Panc1 (cell line): ENCODE measurements at regions not wholly inside any gene's neighbourhood (a gene's known extent, or its start where the extent isn't known, plus 50 kb on each side); places are given as distances from the start of the nearest gene placed in this dataset.

ENCODE experiments used
- ATAC-seq: fragments of 200-7000 bp; cut with Tn5 transposase; 2 replicates; pipeline ENCODE4 v1.9.1; 2020; ENCODE audit warnings: mild to moderate bottlenecking, moderate library complexity
- BruUV-seq: library from RNA; stranded (reverse); fragments of 400-500 nt; replicated peaks from 2 replicates; lab custom pipeline; 2021; lab: Mats Ljungman, UMichigan
- CTCF ChIA-PET: fragments of 300-600 bp; sonication (Branson Sonifier 250); formaldehyde crosslinking; loops from one replicate; lab custom pipeline; 2022; ENCODE audit warnings: antibody characterized with exemption; lab: Charles Lee
- POLR2A ChIA-PET: fragments of 300-600 bp; sonication (Branson Sonifier 250); formaldehyde crosslinking; loops from one replicate; lab custom pipeline; 2022; ENCODE audit warnings: antibody characterized with exemption; lab: Charles Lee
- DNase-seq: peaks from one replicate; pipeline ENCODE4 v3.0.0-alpha.2; 2010; ENCODE audit warnings: low read depth, low spot score
- H3K27ac ChIP-seq: 2 replicates; pipeline ENCODE4 v1.5.1; 2011; ENCODE audit warnings: mild to moderate bottlenecking, low read length, inconsistent platforms
- H3K27me3 ChIP-seq: fragments of 200-500 bp; sonication (Bioruptor generic); 2 replicates; pipeline ENCODE4 v1.6.0; 2014; ENCODE audit warnings: low read length, inconsistent platforms; ENCODE audit not compliant: control insufficient read depth, insufficient read depth
- H3K36me3 ChIP-seq: fragments of 200-500 bp; sonication (Bioruptor generic); 2 replicates; pipeline ENCODE4 v1.5.1; 2014; ENCODE audit warnings: inconsistent platforms, mild to moderate bottlenecking, low read length, moderate library complexity; ENCODE audit not compliant: control insufficient read depth, insufficient read depth
- H3K4me1 ChIP-seq: 2 replicates; pipeline ENCODE4 v1.5.1; 2011; ENCODE audit warnings: inconsistent platforms, mild to moderate bottlenecking, low read length, moderate library complexity; ENCODE audit not compliant: control insufficient read depth, insufficient read depth
- H3K4me3 ChIP-seq, 2 experiments: 2 replicates each; pipeline ENCODE4 v1.5.1; 2011 to 2012; ENCODE audit warnings: low read depth in 2 of 2, low read length in 2 of 2, mild to moderate bottlenecking in 2 of 2, inconsistent platforms in 1 of 2, moderate library complexity in 1 of 2
- H3K9me3 ChIP-seq: fragments of 200-500 bp; sonication (Bioruptor generic); 2 replicates; pipeline ENCODE4 v1.5.1; 2014; ENCODE audit warnings: low read depth, mild to moderate bottlenecking, inconsistent platforms, low read length, moderate library complexity; ENCODE audit not compliant: control insufficient read depth, insufficient read depth
- POLR2AphosphoS5 ChIP-seq: IDR thresholded peaks from 2 replicates; pipeline ENCODE4 v1.6.1; 2012; ENCODE audit warnings: mild to moderate bottlenecking, low read depth, low read length, moderate library complexity
- SIN3A ChIP-seq: IDR thresholded peaks from 2 replicates; pipeline ENCODE4 v1.6.1; 2012; ENCODE audit warnings: low read depth, mild to moderate bottlenecking, low read length, moderate library complexity, borderline replicate concordance; ENCODE audit not compliant: insufficient read depth
- TCF7L2 ChIP-seq: IDR thresholded peaks from 2 replicates; pipeline ENCODE4 v1.6.1; 2011; ENCODE audit warnings: mild to moderate bottlenecking, low read depth, low read length, inconsistent platforms
- in situ Hi-C: cut with HindIII; loops from 2 replicates; pipeline ENCODE4 v1.10.0; 2016; ENCODE audit warnings: low sequenced_read_pairs, low pct_unique_long_range_greater_than_20kb
- intact Hi-C: fragments of 100-400 bp; cut with micrococcal nuclease; formaldehyde crosslinking; loops from one replicate; pipeline ENCODE4 v1.10.0; 2022; ENCODE audit not compliant: unreplicated experiment
- TF ChIP-seq, protein P1 (sequence below): fragments of 450-650 bp; IDR thresholded peaks from 2 replicates; pipeline ENCODE4 v1.5.1; 2017; ENCODE audit warnings: mild to moderate bottlenecking
- TF ChIP-seq, protein P2 (sequence below), 2 experiments: IDR thresholded peaks; 2 replicates each; pipeline ENCODE4 v1.6.1; 2011 to 2012; ENCODE audit warnings: low read depth in 2 of 2, control low read depth in 1 of 2, low read length in 1 of 2, mild to moderate bottlenecking in 1 of 2, moderate library complexity in 1 of 2; ENCODE audit not compliant: insufficient read depth in 1 of 2

DNA sequence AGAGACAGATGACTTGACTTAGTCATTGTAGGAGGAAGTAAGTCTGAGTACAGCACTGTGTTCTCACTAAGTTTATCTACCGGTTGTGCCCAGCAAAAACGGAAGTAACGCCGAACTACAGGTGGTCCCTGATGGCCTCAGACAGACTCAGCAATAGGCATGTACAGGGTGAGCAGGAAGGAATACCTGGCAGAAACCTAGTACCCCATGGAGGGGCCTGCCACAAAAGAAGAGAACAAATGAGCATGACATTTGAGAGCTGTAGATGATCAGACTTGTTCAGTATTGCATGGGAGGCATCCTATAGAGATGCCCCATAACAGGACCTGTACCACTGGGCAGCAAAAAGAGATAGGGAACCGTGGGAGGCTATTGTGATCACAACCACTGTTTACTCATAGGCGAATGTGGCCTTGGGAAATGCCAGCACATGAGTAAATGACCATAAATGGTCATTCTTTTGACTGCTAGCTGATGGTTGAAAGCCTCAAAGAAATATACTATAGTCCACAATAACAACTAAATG, 106.4 kb upstream of the TAB2 start:
- Histone ChIP-seq H3K4me3 (no peak overlapping the region), H3K9me3 (no peaks in the 10 kb centered on the region), H3K4me1 (no peaks in the 10 kb centered on the region), H3K27me3 (no peaks in the 10 kb centered on the region; the same call in 1 of the 2 replicates), H3K27ac (no peak overlapping the region), H3K36me3 (no peaks in the 10 kb centered on the region)
- intact Hi-C loops = no loop called here
- BruUV-seq = no TSS peak
- TF ChIP-seq SIN3A (no peak), TCF7L2 (no peak), POLR2AphosphoS5 (no peak)
- TF ChIP-seq, protein P1, sequence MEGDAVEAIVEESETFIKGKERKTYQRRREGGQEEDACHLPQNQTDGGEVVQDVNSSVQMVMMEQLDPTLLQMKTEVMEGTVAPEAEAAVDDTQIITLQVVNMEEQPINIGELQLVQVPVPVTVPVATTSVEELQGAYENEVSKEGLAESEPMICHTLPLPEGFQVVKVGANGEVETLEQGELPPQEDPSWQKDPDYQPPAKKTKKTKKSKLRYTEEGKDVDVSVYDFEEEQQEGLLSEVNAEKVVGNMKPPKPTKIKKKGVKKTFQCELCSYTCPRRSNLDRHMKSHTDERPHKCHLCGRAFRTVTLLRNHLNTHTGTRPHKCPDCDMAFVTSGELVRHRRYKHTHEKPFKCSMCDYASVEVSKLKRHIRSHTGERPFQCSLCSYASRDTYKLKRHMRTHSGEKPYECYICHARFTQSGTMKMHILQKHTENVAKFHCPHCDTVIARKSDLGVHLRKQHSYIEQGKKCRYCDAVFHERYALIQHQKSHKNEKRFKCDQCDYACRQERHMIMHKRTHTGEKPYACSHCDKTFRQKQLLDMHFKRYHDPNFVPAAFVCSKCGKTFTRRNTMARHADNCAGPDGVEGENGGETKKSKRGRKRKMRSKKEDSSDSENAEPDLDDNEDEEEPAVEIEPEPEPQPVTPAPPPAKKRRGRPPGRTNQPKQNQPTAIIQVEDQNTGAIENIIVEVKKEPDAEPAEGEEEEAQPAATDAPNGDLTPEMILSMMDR = no peak
- TF ChIP-seq, protein P2, sequence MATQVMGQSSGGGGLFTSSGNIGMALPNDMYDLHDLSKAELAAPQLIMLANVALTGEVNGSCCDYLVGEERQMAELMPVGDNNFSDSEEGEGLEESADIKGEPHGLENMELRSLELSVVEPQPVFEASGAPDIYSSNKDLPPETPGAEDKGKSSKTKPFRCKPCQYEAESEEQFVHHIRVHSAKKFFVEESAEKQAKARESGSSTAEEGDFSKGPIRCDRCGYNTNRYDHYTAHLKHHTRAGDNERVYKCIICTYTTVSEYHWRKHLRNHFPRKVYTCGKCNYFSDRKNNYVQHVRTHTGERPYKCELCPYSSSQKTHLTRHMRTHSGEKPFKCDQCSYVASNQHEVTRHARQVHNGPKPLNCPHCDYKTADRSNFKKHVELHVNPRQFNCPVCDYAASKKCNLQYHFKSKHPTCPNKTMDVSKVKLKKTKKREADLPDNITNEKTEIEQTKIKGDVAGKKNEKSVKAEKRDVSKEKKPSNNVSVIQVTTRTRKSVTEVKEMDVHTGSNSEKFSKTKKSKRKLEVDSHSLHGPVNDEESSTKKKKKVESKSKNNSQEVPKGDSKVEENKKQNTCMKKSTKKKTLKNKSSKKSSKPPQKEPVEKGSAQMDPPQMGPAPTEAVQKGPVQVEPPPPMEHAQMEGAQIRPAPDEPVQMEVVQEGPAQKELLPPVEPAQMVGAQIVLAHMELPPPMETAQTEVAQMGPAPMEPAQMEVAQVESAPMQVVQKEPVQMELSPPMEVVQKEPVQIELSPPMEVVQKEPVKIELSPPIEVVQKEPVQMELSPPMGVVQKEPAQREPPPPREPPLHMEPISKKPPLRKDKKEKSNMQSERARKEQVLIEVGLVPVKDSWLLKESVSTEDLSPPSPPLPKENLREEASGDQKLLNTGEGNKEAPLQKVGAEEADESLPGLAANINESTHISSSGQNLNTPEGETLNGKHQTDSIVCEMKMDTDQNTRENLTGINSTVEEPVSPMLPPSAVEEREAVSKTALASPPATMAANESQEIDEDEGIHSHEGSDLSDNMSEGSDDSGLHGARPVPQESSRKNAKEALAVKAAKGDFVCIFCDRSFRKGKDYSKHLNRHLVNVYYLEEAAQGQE (IDR thresholded peaks at IDR 0.05; ENCODE audit: insufficient read depth in 1 of 2, low read depth in 2 of 2, low read length in 1 of 2) = no peak
- in situ Hi-C loops = no loop called here
- no peak for DNase-seq
- ChIA-PET POLR2A (no interaction called here), CTCF (no interaction called here)
- ATAC-seq = no peak

DNA sequence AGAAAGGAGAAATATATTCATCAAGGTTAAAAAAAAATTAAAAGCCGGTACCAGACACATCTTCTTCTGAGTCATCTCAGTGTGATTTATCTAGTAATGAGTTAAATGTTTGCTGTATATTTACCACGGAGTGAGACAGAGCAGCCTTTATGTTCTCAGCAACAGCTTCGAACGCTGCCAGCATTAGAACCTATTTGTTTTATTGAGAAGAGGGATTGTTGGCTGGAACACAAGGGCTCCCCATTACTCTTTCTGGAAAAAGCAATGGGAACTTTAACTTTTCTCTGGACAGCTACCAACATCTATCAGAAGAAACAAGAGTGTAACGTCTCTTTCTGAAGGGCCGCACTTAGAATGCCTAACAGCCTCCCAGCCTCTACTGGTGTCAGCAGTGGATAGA, 105.3 kb upstream of the TAB2 start:
- H3K4me1 ChIP-seq = no peaks in the 10 kb centered on the region
- ATAC-seq (no peak), DNase-seq (no peak)
- intact Hi-C loops = no loop called here
- no peak for TF ChIP-seq POLR2AphosphoS5
- no peak for TF ChIP-seq SIN3A
- TF ChIP-seq, protein P2 (IDR thresholded peaks at IDR 0.05; ENCODE audit: insufficient read depth in 1 of 2, low read depth in 2 of 2, low read length in 1 of 2) = no peak
- no peak for TF ChIP-seq TCF7L2
- TF ChIP-seq, protein P1 = no peak
- POLR2A ChIA-PET = no interaction called here
- CTCF ChIA-PET = no interaction called here
- H3K9me3 ChIP-seq = no peaks in the 10 kb centered on the region
- H3K27me3 ChIP-seq = no peaks in the 10 kb centered on the region
- no peaks in the 10 kb centered on the region for H3K36me3 ChIP-seq
- H3K4me3 ChIP-seq = no peak overlapping the region
- H3K27ac ChIP-seq = no peak overlapping the region
- in situ Hi-C loops = no loop called here
- no TSS peak for BruUV-seq
